Stimulated activated naive CD8-positive, alpha-beta T cell treated with anti-CD3 and anti-CD28 coated beads, Interleukin-15, Interleukin-2, amounts not matched to agents 100 ng/mL and 50 ng/mL, for 24 hours (primary cell): ENCODE measurements at regions not wholly inside any gene's neighbourhood (a gene's known extent, or its start where the extent isn't known, plus 50 kb on each side); places are given as distances from the start of the nearest gene placed in this dataset.

Experiments used
- H3K27ac Mint-ChIP-seq: one replicate; pipeline ENCODE4 v1.8.0; 2021; ENCODE audit warnings: mild to moderate bottlenecking, mixed read lengths
- H3K27me3 Mint-ChIP-seq: one replicate; pipeline ENCODE4 v1.8.0; 2021; ENCODE audit warnings: mixed read lengths
- H3K36me3 Mint-ChIP-seq: one replicate; pipeline ENCODE4 v1.8.0; 2021; ENCODE audit warnings: low read depth, mixed read lengths
- H3K4me1 Mint-ChIP-seq: one replicate; pipeline ENCODE4 v1.8.0; 2021; ENCODE audit warnings: low read depth, mixed read lengths
- H3K4me3 Mint-ChIP-seq: one replicate; pipeline ENCODE4 v1.8.0; 2021; ENCODE audit warnings: mild to moderate bottlenecking, mixed read lengths
- H3K9me3 Mint-ChIP-seq: one replicate; pipeline ENCODE4 v1.8.0; 2021; ENCODE audit warnings: mixed read lengths

- no peaks in the 10 kb centered on the region for H3K9me3 Mint-ChIP-seq
- H3K27me3 Mint-ChIP-seq: peaks cover 4% of the 10 kb centered on the region
- no peaks in the 10 kb centered on the region for H3K4me1 Mint-ChIP-seq
- no peak overlapping the region for H3K27ac Mint-ChIP-seq
- H3K36me3 Mint-ChIP-seq: no peaks in the 10 kb centered on the region
- no peak overlapping the region for H3K4me3 Mint-ChIP-seq
Measured at GRCh38 chr7:35463751-35464150, 209.9 kb upstream of the TBX20 start.

GRCh38 chr7:35463176-35463700 is 209.3 kb upstream of the TBX20 start:
- no peak overlapping the region for H3K27ac Mint-ChIP-seq
- H3K9me3 Mint-ChIP-seq: no peaks in the 10 kb centered on the region

GRCh38 chr7:35454575-35455385 is 200.9 kb upstream of the TBX20 start:
- H3K4me1 Mint-ChIP-seq: peaks cover 3% of the 10 kb centered on the region
- H3K27me3 Mint-ChIP-seq: peaks cover 44% of the 10 kb centered on the region
- no peak overlapping the region for H3K4me3 Mint-ChIP-seq

More at GRCh38 chr7:35463176-35463700, 209.3 kb upstream of the TBX20 start:
- Mint-ChIP-seq H3K4me1 (no peaks in the 10 kb centered on the region), H3K27me3 (peaks cover 4% of the 10 kb centered on the region), H3K36me3 (no peaks in the 10 kb centered on the region), H3K4me3 (no peak overlapping the region)

GRCh38 chr7:35450456-35451214 is 196.7 kb upstream of the TBX20 start:
- H3K27ac Mint-ChIP-seq: no peak overlapping the region
- H3K36me3 Mint-ChIP-seq: no peaks in the 10 kb centered on the region
- no peaks in the 10 kb centered on the region for H3K9me3 Mint-ChIP-seq
- peaks cover 3% of the 10 kb centered on the region for H3K4me1 Mint-ChIP-seq
- H3K27me3 Mint-ChIP-seq: peaks cover 42% of the 10 kb centered on the region
- H3K4me3 Mint-ChIP-seq: no peak overlapping the region

More at GRCh38 chr7:35454575-35455385, 200.9 kb upstream of the TBX20 start:
- Mint-ChIP-seq H3K27ac (no peak overlapping the region), H3K9me3 (no peaks in the 10 kb centered on the region), H3K36me3 (no peaks in the 10 kb centered on the region)

- Mint-ChIP-seq H3K4me3 (no peak overlapping the region), H3K27me3 (peaks cover 32% of the 10 kb centered on the region), H3K4me1 (no peaks in the 10 kb centered on the region), H3K9me3 (no peaks in the 10 kb centered on the region), H3K27ac (no peak overlapping the region), H3K36me3 (no peaks in the 10 kb centered on the region)
Measured at GRCh38 chr7:35448486-35448885, 194.6 kb upstream of the TBX20 start.

GRCh38 chr7:35446091-35446490 is 192.2 kb upstream of the TBX20 start:
- H3K4me1 Mint-ChIP-seq: no peaks in the 10 kb centered on the region
- H3K4me3 Mint-ChIP-seq: no peak overlapping the region
- H3K9me3 Mint-ChIP-seq: no peaks in the 10 kb centered on the region
- no peak overlapping the region for H3K27ac Mint-ChIP-seq
- H3K36me3 Mint-ChIP-seq: no peaks in the 10 kb centered on the region
- peaks cover 32% of the 10 kb centered on the region for H3K27me3 Mint-ChIP-seq

- Mint-ChIP-seq H3K36me3 (no peaks in the 10 kb centered on the region), H3K4me1 (no peaks in the 10 kb centered on the region), H3K4me3 (no peak overlapping the region), H3K9me3 (no peaks in the 10 kb centered on the region), H3K27ac (no peak overlapping the region), H3K27me3 (peaks cover 16% of the 10 kb centered on the region)
Measured at GRCh38 chr7:35437619-35438275, 183.8 kb upstream of the TBX20 start.

GRCh38 chr7:35436452-35436851 is 182.6 kb upstream of the TBX20 start:
- Mint-ChIP-seq H3K4me3 (no peak overlapping the region), H3K4me1 (no peaks in the 10 kb centered on the region), H3K27me3 (peaks cover 17% of the 10 kb centered on the region), H3K9me3 (no peaks in the 10 kb centered on the region), H3K36me3 (no peaks in the 10 kb centered on the region), H3K27ac (no peak overlapping the region)

- Mint-ChIP-seq H3K4me3 (no peak overlapping the region), H3K9me3 (peaks cover 6% of the 10 kb centered on the region), H3K27me3 (peaks cover 20% of the 10 kb centered on the region), H3K27ac (no peak overlapping the region), H3K4me1 (no peaks in the 10 kb centered on the region), H3K36me3 (no peaks in the 10 kb centered on the region)
Measured at GRCh38 chr7:35430547-35431153, 176.8 kb upstream of the TBX20 start.

GRCh38 chr7:35424869-35425495 is 171.1 kb upstream of the TBX20 start:
- Mint-ChIP-seq H3K27ac (no peak overlapping the region), H3K36me3 (no peaks in the 10 kb centered on the region), H3K27me3 (peaks cover 19% of the 10 kb centered on the region), H3K9me3 (no peaks in the 10 kb centered on the region), H3K4me3 (no peak overlapping the region), H3K4me1 (no peaks in the 10 kb centered on the region)

GRCh38 chr7:35424440-35424839 is 170.5 kb upstream of the TBX20 start:
- no peak overlapping the region for H3K27ac Mint-ChIP-seq
- H3K4me1 Mint-ChIP-seq: no peaks in the 10 kb centered on the region
- no peak overlapping the region for H3K4me3 Mint-ChIP-seq
- peaks cover 20% of the 10 kb centered on the region for H3K27me3 Mint-ChIP-seq
- H3K9me3 Mint-ChIP-seq: no peaks in the 10 kb centered on the region
- H3K36me3 Mint-ChIP-seq: no peaks in the 10 kb centered on the region

GRCh38 chr7:35422715-35423114 is 168.8 kb upstream of the TBX20 start:
- H3K27ac Mint-ChIP-seq: no peak overlapping the region
- no peaks in the 10 kb centered on the region for H3K4me1 Mint-ChIP-seq
- no peaks in the 10 kb centered on the region for H3K9me3 Mint-ChIP-seq
- H3K4me3 Mint-ChIP-seq: no peak overlapping the region
- H3K27me3 Mint-ChIP-seq: peaks cover 20% of the 10 kb centered on the region
- no peaks in the 10 kb centered on the region for H3K36me3 Mint-ChIP-seq

- H3K9me3 Mint-ChIP-seq: no peaks in the 10 kb centered on the region
Measured at GRCh38 chr7:35420656-35421055, 166.8 kb upstream of the TBX20 start.

GRCh38 chr7:35419391-35419755 is 165.5 kb upstream of the TBX20 start:
- no peak overlapping the region for H3K27ac Mint-ChIP-seq
- H3K36me3 Mint-ChIP-seq: no peaks in the 10 kb centered on the region
- peaks cover 24% of the 10 kb centered on the region for H3K27me3 Mint-ChIP-seq
- no peaks in the 10 kb centered on the region for H3K4me1 Mint-ChIP-seq
- H3K9me3 Mint-ChIP-seq: no peaks in the 10 kb centered on the region
- H3K4me3 Mint-ChIP-seq: no peak overlapping the region

More at GRCh38 chr7:35420656-35421055, 166.8 kb upstream of the TBX20 start:
- Mint-ChIP-seq H3K27me3 (peaks cover 17% of the 10 kb centered on the region), H3K4me3 (no peak overlapping the region), H3K36me3 (no peaks in the 10 kb centered on the region), H3K27ac (no peak overlapping the region), H3K4me1 (no peaks in the 10 kb centered on the region)
